Stimulated activated memory B cell treated with anti-CD40 and anti-IgM and Interleukin-4, amounts not matched to agents 10 μg/mL and 1 μg/mL and 100 μg/mL, for 72 hours (primary cell): ENCODE measurements at regions not wholly inside any gene's neighbourhood (a gene's known extent, or its start where the extent isn't known, plus 50 kb on each side); places are given as distances from the start of the nearest gene placed in this dataset.

Experiments
- ATAC-seq: fragments of 150-1000 bp; cut with Tn5 transposase; 2 replicates; pipeline ENCODE4 v1.10.0; 2021
- H3K27ac Mint-ChIP-seq: one replicate; pipeline ENCODE4 v1.8.0; 2022; ENCODE audit warnings: mild to moderate bottlenecking, mixed read lengths
- H3K27me3 Mint-ChIP-seq: one replicate; pipeline ENCODE4 v1.8.0; 2022; ENCODE audit warnings: mixed read lengths
- H3K36me3 Mint-ChIP-seq: one replicate; pipeline ENCODE4 v1.8.0; 2022; ENCODE audit warnings: mixed read lengths
- H3K4me1 Mint-ChIP-seq: one replicate; pipeline ENCODE4 v1.8.0; 2022; ENCODE audit warnings: mixed read lengths
- H3K4me3 Mint-ChIP-seq: one replicate; pipeline ENCODE4 v1.8.0; 2022; ENCODE audit warnings: mild to moderate bottlenecking, moderate library complexity, mixed read lengths
- H3K9me3 Mint-ChIP-seq: one replicate; pipeline ENCODE4 v1.8.0; 2022; ENCODE audit warnings: mixed read lengths

- Mint-ChIP-seq H3K9me3 (no peaks in the 10 kb centered on the region), H3K27ac (no peak overlapping the region), H3K4me1 (no peaks in the 10 kb centered on the region), H3K27me3 (no peaks in the 10 kb centered on the region), H3K4me3 (no peak overlapping the region), H3K36me3 (no peaks in the 10 kb centered on the region)
- peak; percentile 48 for ATAC-seq
These were observed 402.8 kb upstream of the NWD2 start for GRCh38 chr4:36841583-36842326.

DNA sequence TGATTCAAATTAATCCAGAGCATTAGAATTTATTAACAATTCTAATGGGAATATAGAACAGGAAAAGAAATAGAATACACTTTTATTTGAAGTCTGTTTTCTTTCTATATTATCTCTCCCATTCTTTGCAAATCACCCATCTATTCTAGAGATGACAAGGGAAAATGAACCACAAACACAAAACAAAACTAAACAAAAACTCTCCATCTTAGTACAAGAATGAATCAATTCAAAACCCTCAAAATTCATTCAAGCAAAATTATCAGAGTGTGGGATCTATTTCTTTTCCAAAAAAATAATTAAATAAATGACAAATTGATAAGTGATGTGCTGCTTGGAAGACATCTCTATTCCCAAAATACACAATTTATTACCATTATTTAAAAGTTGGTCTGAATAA lies 400.1 kb upstream of the NWD2 start:
- ATAC-seq, result no peak
- Mint-ChIP-seq H3K4me1 (no peaks in the 10 kb centered on the region), H3K36me3 (no peaks in the 10 kb centered on the region), H3K27me3 (no peaks in the 10 kb centered on the region), H3K27ac (no peak overlapping the region), H3K4me3 (no peak overlapping the region), H3K9me3 (no peaks in the 10 kb centered on the region)

GRCh38 chr4:36852856-36853255 lies 391.7 kb upstream of the NWD2 start:
- Mint-ChIP-seq H3K4me3 (no peak overlapping the region), H3K36me3 (no peaks in the 10 kb centered on the region), H3K27ac (no peak overlapping the region), H3K4me1 (no peaks in the 10 kb centered on the region), H3K27me3 (no peaks in the 10 kb centered on the region), H3K9me3 (peaks cover 6% of the 10 kb centered on the region)
- ATAC-seq, result no peak

GRCh38 chr4:36854554-36854953 lies 390.0 kb upstream of the NWD2 start:
- H3K4me1 Mint-ChIP-seq, result no peaks in the 10 kb centered on the region
- no peaks in the 10 kb centered on the region for H3K36me3 Mint-ChIP-seq
- H3K27ac Mint-ChIP-seq, result no peak overlapping the region
- ATAC-seq, result no peak
- peaks cover 10% of the 10 kb centered on the region for H3K9me3 Mint-ChIP-seq
- no peaks in the 10 kb centered on the region for H3K27me3 Mint-ChIP-seq
- H3K4me3 Mint-ChIP-seq, result no peak overlapping the region

DNA sequence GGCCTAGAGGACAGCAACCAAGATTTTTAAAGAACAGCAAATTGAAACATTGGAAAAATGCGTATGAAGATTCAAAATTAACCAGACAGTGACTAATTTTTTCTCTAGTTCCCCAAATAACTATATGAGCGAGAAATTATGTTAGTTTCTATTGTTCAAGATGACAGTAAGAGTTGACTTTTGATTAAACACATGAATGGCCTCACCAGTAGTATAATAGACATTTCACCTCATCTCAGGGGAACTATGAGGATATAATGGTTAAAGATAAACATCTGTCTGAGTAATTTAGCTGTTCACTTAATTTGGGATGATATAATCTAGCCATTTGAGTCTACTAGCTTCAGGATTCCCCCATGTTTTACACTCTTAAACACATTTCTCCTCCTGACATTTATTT lies 380.9 kb upstream of the NWD2 start:
- H3K27me3 Mint-ChIP-seq, result no peaks in the 10 kb centered on the region
- no peaks in the 10 kb centered on the region for H3K4me1 Mint-ChIP-seq
- H3K36me3 Mint-ChIP-seq, result no peaks in the 10 kb centered on the region
- no peak for ATAC-seq
- H3K27ac Mint-ChIP-seq, result no peak overlapping the region
- H3K4me3 Mint-ChIP-seq, result no peak overlapping the region
- peaks cover 3% of the 10 kb centered on the region for H3K9me3 Mint-ChIP-seq

GRCh38 chr4:36870121-36870520 lies 374.4 kb upstream of the NWD2 start:
- H3K27ac Mint-ChIP-seq, result no peak overlapping the region
- H3K4me1 Mint-ChIP-seq, result no peaks in the 10 kb centered on the region
- H3K27me3 Mint-ChIP-seq, result no peaks in the 10 kb centered on the region
- no peak overlapping the region for H3K4me3 Mint-ChIP-seq
- H3K9me3 Mint-ChIP-seq, result no peaks in the 10 kb centered on the region
- H3K36me3 Mint-ChIP-seq, result no peaks in the 10 kb centered on the region
- ATAC-seq, result no peak

GRCh38 chr4:36872679-36873078 lies 371.9 kb upstream of the NWD2 start:
- H3K9me3 Mint-ChIP-seq, result no peaks in the 10 kb centered on the region
- H3K27ac Mint-ChIP-seq, result no peak overlapping the region
- H3K36me3 Mint-ChIP-seq, result no peaks in the 10 kb centered on the region
- H3K4me3 Mint-ChIP-seq, result no peak overlapping the region
- no peaks in the 10 kb centered on the region for H3K27me3 Mint-ChIP-seq
- H3K4me1 Mint-ChIP-seq, result no peaks in the 10 kb centered on the region
- ATAC-seq, result no peak

DNA sequence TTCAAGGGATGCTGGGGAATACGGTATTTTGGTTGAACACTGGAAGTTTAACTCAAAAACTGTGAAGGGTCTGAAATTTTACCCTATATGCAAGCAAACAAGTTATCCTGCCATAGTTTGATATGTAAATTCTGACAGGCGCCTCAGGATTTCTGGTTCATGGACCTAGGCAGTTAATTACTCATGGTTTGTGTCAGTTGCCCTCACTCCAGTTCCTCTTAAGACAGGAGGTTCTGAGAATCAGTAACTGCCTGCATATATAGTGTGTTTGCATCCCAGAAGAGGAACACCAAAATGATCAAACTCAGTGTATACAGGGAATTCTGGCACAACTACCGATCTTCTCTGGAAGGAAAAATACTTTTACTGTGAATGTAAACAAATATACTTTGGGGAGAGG lies 360.4 kb upstream of the NWD2 start:
- no peak for ATAC-seq

DNA sequence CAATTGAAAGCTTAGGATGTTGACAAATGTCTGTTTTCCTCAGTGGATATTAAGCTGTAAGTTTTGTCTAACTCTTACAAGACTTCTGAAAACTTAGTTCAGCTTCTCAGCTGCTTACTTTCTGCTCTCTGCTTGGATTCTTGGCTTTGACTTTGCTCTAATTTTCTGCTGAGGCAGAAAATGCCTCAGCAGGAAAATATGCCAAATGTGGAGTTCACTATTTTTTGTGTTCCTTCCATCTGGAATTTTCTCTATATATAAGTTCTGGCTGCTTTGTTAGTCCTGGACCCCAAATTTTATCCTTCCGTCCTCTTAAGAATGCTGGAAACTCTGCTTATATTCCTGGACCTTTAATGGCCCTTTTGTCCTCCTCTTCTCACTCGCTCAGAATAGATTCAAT lies 352.6 kb upstream of the NWD2 start:
- H3K36me3 Mint-ChIP-seq, result no peaks in the 10 kb centered on the region
- no peaks in the 10 kb centered on the region for H3K4me1 Mint-ChIP-seq
- no peaks in the 10 kb centered on the region for H3K27me3 Mint-ChIP-seq
- no peak overlapping the region for H3K27ac Mint-ChIP-seq
- ATAC-seq, result no peak
- no peak overlapping the region for H3K4me3 Mint-ChIP-seq
- no peaks in the 10 kb centered on the region for H3K9me3 Mint-ChIP-seq

More for the DNA sequence above, 360.4 kb upstream of the NWD2 start:
- H3K36me3 Mint-ChIP-seq, result no peaks in the 10 kb centered on the region
- no peaks in the 10 kb centered on the region for H3K9me3 Mint-ChIP-seq
- no peaks in the 10 kb centered on the region for H3K27me3 Mint-ChIP-seq
- no peak overlapping the region for H3K4me3 Mint-ChIP-seq
- no peaks in the 10 kb centered on the region for H3K4me1 Mint-ChIP-seq
- H3K27ac Mint-ChIP-seq, result no peak overlapping the region

GRCh38 chr4:36900446-36900987 lies 344.0 kb upstream of the NWD2 start:
- H3K9me3 Mint-ChIP-seq, result peaks cover 2% of the 10 kb centered on the region

DNA sequence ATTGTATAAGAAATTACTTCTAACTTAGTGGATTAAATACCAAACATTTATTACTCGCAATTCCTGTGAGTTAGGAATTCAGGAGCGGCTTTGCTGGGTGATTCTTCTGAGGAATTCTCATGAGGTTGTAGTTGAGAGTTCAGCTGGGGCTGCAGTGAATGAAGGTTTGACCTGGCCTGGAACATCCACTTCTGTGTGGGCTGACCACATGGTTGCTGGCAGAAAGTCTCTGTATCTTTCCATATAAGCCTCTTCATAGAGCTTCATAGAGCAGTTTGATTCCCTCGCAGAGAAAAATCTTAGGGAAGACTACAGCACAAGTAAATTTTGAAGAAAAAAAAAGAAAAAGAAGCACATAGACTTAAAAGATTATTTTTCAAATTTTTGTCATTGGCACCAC lies 339.7 kb upstream of the NWD2 start:
- Mint-ChIP-seq H3K27me3 (no peaks in the 10 kb centered on the region), H3K27ac (no peak overlapping the region), H3K4me3 (no peak overlapping the region), H3K36me3 (no peaks in the 10 kb centered on the region), H3K9me3 (peaks cover 2% of the 10 kb centered on the region), H3K4me1 (no peaks in the 10 kb centered on the region)
- ATAC-seq, result no peak

More at GRCh38 chr4:36900446-36900987, 344.0 kb upstream of the NWD2 start:
- H3K27ac Mint-ChIP-seq, result no peak overlapping the region
- H3K36me3 Mint-ChIP-seq, result no peaks in the 10 kb centered on the region
- H3K4me1 Mint-ChIP-seq, result no peaks in the 10 kb centered on the region
- H3K4me3 Mint-ChIP-seq, result no peak overlapping the region
- no peaks in the 10 kb centered on the region for H3K27me3 Mint-ChIP-seq
- no peak for ATAC-seq

DNA sequence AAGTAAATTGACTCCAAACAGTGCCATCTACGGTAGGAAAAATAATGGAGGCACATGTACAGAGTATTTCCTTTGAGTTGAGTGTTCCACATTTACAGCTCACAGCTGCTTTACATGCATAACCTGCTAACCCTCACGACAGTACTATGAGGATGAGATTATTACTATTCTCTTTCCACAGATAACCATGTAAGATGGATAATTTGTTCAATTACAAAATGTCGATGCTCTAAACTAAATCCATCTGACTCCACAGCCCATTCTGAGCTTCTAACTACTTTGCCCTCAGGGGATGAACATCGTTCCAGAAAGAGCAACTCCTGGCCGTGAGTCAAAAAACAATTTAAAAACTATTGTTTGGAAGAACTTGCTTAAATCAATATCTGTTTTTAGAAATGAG lies 330.4 kb upstream of the NWD2 start:
- H3K4me1 Mint-ChIP-seq, result peaks cover 6% of the 10 kb centered on the region
- no peaks in the 10 kb centered on the region for H3K9me3 Mint-ChIP-seq
- no peak overlapping the region for H3K4me3 Mint-ChIP-seq
- ATAC-seq, result no peak
- H3K27me3 Mint-ChIP-seq, result no peaks in the 10 kb centered on the region
- H3K36me3 Mint-ChIP-seq, result no peaks in the 10 kb centered on the region
- no peak overlapping the region for H3K27ac Mint-ChIP-seq

GRCh38 chr4:36915717-36916116 lies 328.8 kb upstream of the NWD2 start:
- H3K4me3 Mint-ChIP-seq, result no peak overlapping the region
- ATAC-seq, result no peak
- H3K27ac Mint-ChIP-seq, result no peak overlapping the region
- H3K4me1 Mint-ChIP-seq, result peaks cover 6% of the 10 kb centered on the region
- no peaks in the 10 kb centered on the region for H3K9me3 Mint-ChIP-seq
- H3K27me3 Mint-ChIP-seq, result no peaks in the 10 kb centered on the region
- no peaks in the 10 kb centered on the region for H3K36me3 Mint-ChIP-seq

- no peak overlapping the region for H3K27ac Mint-ChIP-seq
- no peaks in the 10 kb centered on the region for H3K9me3 Mint-ChIP-seq
- no peaks in the 10 kb centered on the region for H3K36me3 Mint-ChIP-seq
- ATAC-seq, result no peak
- no peak overlapping the region for H3K4me3 Mint-ChIP-seq
- peaks cover 6% of the 10 kb centered on the region for H3K4me1 Mint-ChIP-seq
- no peaks in the 10 kb centered on the region for H3K27me3 Mint-ChIP-seq
These were observed 327.1 kb upstream of the NWD2 start for GRCh38 chr4:36917413-36917812.

GRCh38 chr4:36919721-36920120 lies 324.8 kb upstream of the NWD2 start:
- no peaks in the 10 kb centered on the region for H3K27me3 Mint-ChIP-seq
- no peak overlapping the region for H3K27ac Mint-ChIP-seq
- no peak for ATAC-seq
- H3K4me3 Mint-ChIP-seq, result no peak overlapping the region
- H3K9me3 Mint-ChIP-seq, result no peaks in the 10 kb centered on the region
- no peaks in the 10 kb centered on the region for H3K36me3 Mint-ChIP-seq
- H3K4me1 Mint-ChIP-seq, result peaks cover 6% of the 10 kb centered on the region

- Mint-ChIP-seq H3K27ac (no peak overlapping the region), H3K4me1 (peaks cover 6% of the 10 kb centered on the region), H3K27me3 (no peaks in the 10 kb centered on the region), H3K9me3 (no peaks in the 10 kb centered on the region), H3K36me3 (no peaks in the 10 kb centered on the region), H3K4me3 (no peak overlapping the region)
- ATAC-seq, result no peak
These were observed 322.9 kb upstream of the NWD2 start for GRCh38 chr4:36921476-36922216.
